MM.1S (cell line): ENCODE measurements at regions not wholly inside any gene's neighbourhood (a gene's known extent, or its start where the extent isn't known, plus 50 kb on each side); places are given as distances from the start of the nearest gene placed in this dataset.

Experiments
- CTCF ChIP-seq: fragments of 300-600 bp; sonication (generic); IDR thresholded peaks from 2 replicates; pipeline ENCODE4 v1.5.1; 2016; ENCODE audit warnings: antibody characterized with exemption, low read length, mixed read lengths
- EZH2 ChIP-seq: fragments of 300-600 bp; sonication (generic); optimal IDR thresholded peaks from 2 replicates; pipeline ENCODE3; 2017; ENCODE audit warnings: low read depth, mild to moderate bottlenecking, antibody characterized with exemption, low read length, mixed read lengths
- EZH2phosphoT487 ChIP-seq: fragments of 300-600 bp; sonication (generic); IDR thresholded peaks from 2 replicates; pipeline ENCODE4 v1.6.1; 2018; ENCODE audit warnings: antibody characterized with exemption, low read length

- TF ChIP-seq CTCF (no peak), EZH2 (no peak), EZH2phosphoT487 (no peak)
Observed at GRCh38 chr20:58010666-58011065, 217.8 kb downstream of the ANKRD60 start.
